ENCODE measurements at regions not wholly inside any gene's neighbourhood (a gene's known extent, or its start where the extent isn't known, plus 50 kb on each side); places are given as distances from the start of the nearest gene placed in this dataset.
"Not testable (repeated sequence)": the region's sequence is repeated elsewhere in the genome, so short reads cannot be mapped to it uniquely, and the experiment has no call there.

DNA sequence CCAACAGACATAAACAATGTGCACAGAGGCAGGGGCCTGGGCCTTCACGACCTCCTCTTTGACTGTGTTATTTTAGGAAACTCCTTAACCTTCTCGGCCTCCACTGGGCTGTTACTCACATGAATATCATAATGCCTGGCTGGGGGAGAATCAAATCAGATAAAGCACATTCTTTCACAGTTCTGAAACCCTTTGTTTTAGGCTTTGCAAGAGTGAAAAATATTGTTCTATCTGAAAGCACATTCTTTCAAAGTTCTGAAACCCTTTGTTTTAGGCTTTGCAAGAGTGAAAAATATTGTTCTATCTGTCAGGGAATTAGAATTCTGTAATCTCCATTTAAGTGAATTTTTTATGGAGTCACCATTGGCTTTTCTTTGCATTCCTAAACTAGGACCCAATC lies 50.7 kb upstream of the SYNDIG1 start:
- no peaks in the 10 kb centered on the region for H3K36me3 Mint-ChIP-seq (ENCODE audit: insufficient read depth)
- no peak overlapping the region for H3K27ac Mint-ChIP-seq (ENCODE audit: low read depth)
- H3K4me3 Mint-ChIP-seq: no peak overlapping the region
- ATAC-seq (replicated peaks; ENCODE audit: extremely low read depth, poor library complexity, severe bottlenecking) (no peak), DNase-seq (ENCODE audit: low spot score in 2 of 2) (no peak)
- H3K27me3 Mint-ChIP-seq: peaks cover 23% of the 10 kb centered on the region
- H3K9me3 Mint-ChIP-seq: peaks cover 7% of the 10 kb centered on the region
- no peaks in the 10 kb centered on the region for H3K4me1 Mint-ChIP-seq

DNA sequence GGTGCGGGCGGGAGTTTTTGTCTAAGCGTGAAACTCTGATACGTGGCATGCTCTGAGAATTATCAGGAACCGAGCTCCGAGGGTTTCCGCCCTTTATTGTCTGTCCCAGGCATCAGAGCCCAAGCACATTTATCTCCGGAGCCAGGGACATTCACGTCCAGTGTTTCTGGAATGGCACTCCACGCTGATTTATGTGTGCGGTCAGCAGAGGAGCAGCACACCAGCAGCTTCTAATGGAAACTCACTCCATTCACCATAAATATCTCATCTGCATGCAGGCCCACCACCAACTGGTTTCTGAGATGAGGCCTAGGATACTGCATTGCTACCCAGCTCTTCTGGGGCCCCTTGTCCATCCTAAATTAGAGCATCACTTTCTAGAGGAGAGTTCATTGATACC lies 51.9 kb upstream of the SYNDIG1 start:
- Mint-ChIP-seq H3K4me1 (no peaks in the 10 kb centered on the region), H3K36me3 (ENCODE audit: insufficient read depth) (no peaks in the 10 kb centered on the region), H3K4me3 (no peak overlapping the region), H3K27me3 (peaks cover 11% of the 10 kb centered on the region), H3K9me3 (peaks cover 7% of the 10 kb centered on the region), H3K27ac (ENCODE audit: low read depth) (no peak overlapping the region)
- DNase-seq (ENCODE audit: low spot score in 2 of 2) (no peak), ATAC-seq (replicated peaks; ENCODE audit: extremely low read depth, poor library complexity, severe bottlenecking) (no peak)

GRCh38 chr20:24415444-24415843 lies 54.0 kb upstream of the SYNDIG1 start:
- H3K36me3 Mint-ChIP-seq (ENCODE audit: insufficient read depth); H3K27ac Mint-ChIP-seq (ENCODE audit: low read depth); H3K4me3 Mint-ChIP-seq; ATAC-seq (replicated peaks; ENCODE audit: extremely low read depth, poor library complexity, severe bottlenecking); DNase-seq (ENCODE audit: low spot score in 2 of 2); H3K9me3 Mint-ChIP-seq; H3K4me1 Mint-ChIP-seq: not testable (repeated sequence)
- peaks cover 11% of the 10 kb centered on the region for H3K27me3 Mint-ChIP-seq

GRCh38 chr20:24411834-24412216 lies 57.6 kb upstream of the SYNDIG1 start:
- Mint-ChIP-seq H3K27me3 (peaks cover 36% of the 10 kb centered on the region), H3K36me3 (ENCODE audit: insufficient read depth) (no peaks in the 10 kb centered on the region), H3K9me3 (peaks cover 4% of the 10 kb centered on the region), H3K4me1 (no peaks in the 10 kb centered on the region), H3K27ac (ENCODE audit: low read depth) (no peak overlapping the region), H3K4me3 (no peak overlapping the region)
- ATAC-seq (replicated peaks; ENCODE audit: extremely low read depth, poor library complexity, severe bottlenecking) (no peak), DNase-seq (ENCODE audit: low spot score in 2 of 2) (no peak)

- Mint-ChIP-seq H3K4me1 (no peaks in the 10 kb centered on the region), H3K27me3 (peaks cover 42% of the 10 kb centered on the region), H3K27ac (ENCODE audit: low read depth) (no peak overlapping the region), H3K36me3 (ENCODE audit: insufficient read depth) (no peaks in the 10 kb centered on the region), H3K9me3 (no peaks in the 10 kb centered on the region), H3K4me3 (no peak overlapping the region)
- DNase-seq (ENCODE audit: low spot score in 2 of 2) (no peak), ATAC-seq (replicated peaks; ENCODE audit: extremely low read depth, poor library complexity, severe bottlenecking) (no peak)
Measured at GRCh38 chr20:24411003-24411833, 58.2 kb upstream of the SYNDIG1 start.

DNA sequence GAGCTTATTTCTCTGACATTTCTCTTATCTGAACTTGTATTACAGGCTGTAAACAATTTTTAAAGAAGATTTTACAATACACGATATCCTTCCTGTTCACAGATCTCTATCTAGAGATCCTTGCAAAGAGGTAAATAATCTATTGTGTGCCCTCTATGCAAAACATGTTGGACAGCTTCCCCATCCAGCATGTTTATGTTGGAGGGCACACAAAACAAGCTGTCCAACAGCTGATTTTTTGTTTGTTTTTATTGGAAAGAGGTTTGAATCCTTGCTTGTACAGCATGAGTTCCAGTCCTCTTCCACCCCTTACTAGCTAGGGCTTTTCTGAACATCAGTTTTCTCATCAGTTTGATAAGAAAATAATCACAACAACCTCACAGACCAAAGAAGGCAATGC lies 62.3 kb upstream of the SYNDIG1 start:
- no peak for ATAC-seq (replicated peaks; ENCODE audit: extremely low read depth, poor library complexity, severe bottlenecking)
- Mint-ChIP-seq H3K4me3 (no peak overlapping the region), H3K4me1 (no peaks in the 10 kb centered on the region), H3K36me3 (ENCODE audit: insufficient read depth) (no peaks in the 10 kb centered on the region), H3K27me3 (peaks cover 58% of the 10 kb centered on the region), H3K27ac (ENCODE audit: low read depth) (no peak overlapping the region), H3K9me3 (no peaks in the 10 kb centered on the region)
- no peak for DNase-seq (ENCODE audit: low spot score in 2 of 2)

DNA sequence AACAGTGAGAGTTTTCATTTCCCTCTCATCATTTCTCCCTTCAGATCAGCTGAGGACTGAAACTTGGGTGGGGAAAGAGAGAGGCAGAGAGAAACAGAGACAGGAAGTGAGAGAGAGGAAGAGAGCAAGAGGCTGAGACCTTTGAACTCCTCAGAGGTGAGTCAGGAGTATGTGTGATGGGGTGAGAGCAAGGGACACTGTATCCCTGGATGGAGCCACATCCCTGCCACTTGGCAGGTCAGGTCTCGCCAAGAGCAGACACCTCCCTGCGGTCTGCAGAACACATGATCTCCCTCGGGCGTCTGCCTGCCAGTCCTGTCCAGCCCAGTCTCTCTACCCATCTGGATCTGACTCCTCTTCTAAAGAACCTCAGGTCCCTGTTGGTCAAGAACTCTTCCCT lies 62.7 kb upstream of the SYNDIG1 start:
- Mint-ChIP-seq H3K4me1 (no peaks in the 10 kb centered on the region), H3K27ac (ENCODE audit: low read depth) (no peak overlapping the region), H3K9me3 (no peaks in the 10 kb centered on the region), H3K27me3 (peaks cover 58% of the 10 kb centered on the region), H3K4me3 (no peak overlapping the region), H3K36me3 (ENCODE audit: insufficient read depth) (no peaks in the 10 kb centered on the region)
- DNase-seq (ENCODE audit: low spot score in 2 of 2) (no peak), ATAC-seq (replicated peaks; ENCODE audit: extremely low read depth, poor library complexity, severe bottlenecking) (no peak)

GRCh38 chr20:24406251-24406650 lies 63.2 kb upstream of the SYNDIG1 start:
- H3K36me3 Mint-ChIP-seq (ENCODE audit: insufficient read depth): no peaks in the 10 kb centered on the region
- ATAC-seq (replicated peaks; ENCODE audit: extremely low read depth, poor library complexity, severe bottlenecking): no peak
- H3K4me1 Mint-ChIP-seq: no peaks in the 10 kb centered on the region
- no peak for DNase-seq (ENCODE audit: low spot score in 2 of 2)
- H3K9me3 Mint-ChIP-seq: no peaks in the 10 kb centered on the region
- H3K27ac Mint-ChIP-seq (ENCODE audit: low read depth): no peak overlapping the region
- no peak overlapping the region for H3K4me3 Mint-ChIP-seq
- peaks cover 55% of the 10 kb centered on the region for H3K27me3 Mint-ChIP-seq

DNA sequence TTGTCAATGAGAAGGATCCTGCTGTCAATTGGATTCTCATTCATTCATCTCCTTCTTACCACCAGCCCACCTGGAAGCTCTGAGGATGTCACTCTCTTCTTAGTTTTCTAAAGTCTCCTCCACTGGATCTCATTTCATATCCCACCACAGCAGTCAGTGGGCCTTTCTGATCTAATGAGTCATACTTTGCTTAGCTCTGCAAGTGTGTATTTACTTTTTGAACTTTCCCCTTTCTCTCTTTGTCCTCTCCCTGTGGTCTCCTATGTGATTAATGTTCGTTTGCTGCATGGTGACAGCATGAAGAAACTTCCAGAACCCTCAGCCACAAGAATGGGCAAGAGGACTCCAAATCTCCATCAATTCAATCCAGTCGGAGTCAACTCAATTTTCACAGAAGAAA lies 63.6 kb upstream of the SYNDIG1 start:
- H3K4me1 Mint-ChIP-seq: no peaks in the 10 kb centered on the region
- no peaks in the 10 kb centered on the region for H3K9me3 Mint-ChIP-seq
- H3K36me3 Mint-ChIP-seq (ENCODE audit: insufficient read depth): no peaks in the 10 kb centered on the region
- H3K27me3 Mint-ChIP-seq: peaks cover 54% of the 10 kb centered on the region
- no peak overlapping the region for H3K4me3 Mint-ChIP-seq
- ATAC-seq (replicated peaks; ENCODE audit: extremely low read depth, poor library complexity, severe bottlenecking) (no peak), DNase-seq (ENCODE audit: low spot score in 2 of 2) (no peak)
- no peak overlapping the region for H3K27ac Mint-ChIP-seq (ENCODE audit: low read depth)

DNA sequence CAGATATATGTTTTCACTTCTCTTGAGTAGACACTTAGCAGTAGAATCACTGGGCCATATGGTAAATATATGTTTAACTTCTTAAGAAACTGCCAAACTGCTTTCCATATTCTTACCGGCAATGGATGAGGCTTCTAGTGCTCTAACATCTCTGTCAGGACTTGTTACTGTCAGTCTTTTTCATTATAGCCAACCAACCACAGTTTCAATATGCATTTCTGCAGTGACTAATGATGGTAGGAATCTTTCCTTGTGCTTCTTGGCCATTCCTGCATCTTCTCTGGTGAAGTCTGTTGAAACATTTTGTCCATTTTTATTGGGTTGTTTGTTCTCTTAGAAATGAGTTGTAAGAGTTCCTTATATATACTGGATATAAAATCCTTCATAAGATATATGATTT lies 66.0 kb upstream of the SYNDIG1 start:
- no peaks in the 10 kb centered on the region for H3K9me3 Mint-ChIP-seq

GRCh38 chr20:24402188-24402587 lies 67.2 kb upstream of the SYNDIG1 start:
- Mint-ChIP-seq H3K4me3 (no peak overlapping the region), H3K36me3 (ENCODE audit: insufficient read depth) (no peaks in the 10 kb centered on the region), H3K4me1 (no peaks in the 10 kb centered on the region), H3K9me3 (no peaks in the 10 kb centered on the region), H3K27ac (ENCODE audit: low read depth) (no peak overlapping the region), H3K27me3 (peaks cover 56% of the 10 kb centered on the region)
- DNase-seq (ENCODE audit: low spot score in 2 of 2) (no peak), ATAC-seq (replicated peaks; ENCODE audit: extremely low read depth, poor library complexity, severe bottlenecking) (no peak)

More for the DNA sequence above, 66.0 kb upstream of the SYNDIG1 start:
- H3K4me3 Mint-ChIP-seq: no peak overlapping the region
- H3K4me1 Mint-ChIP-seq: no peaks in the 10 kb centered on the region
- peaks cover 57% of the 10 kb centered on the region for H3K27me3 Mint-ChIP-seq
- no peak for ATAC-seq (replicated peaks; ENCODE audit: extremely low read depth, poor library complexity, severe bottlenecking)
- H3K27ac Mint-ChIP-seq (ENCODE audit: low read depth): no peak overlapping the region
- no peak for DNase-seq (ENCODE audit: low spot score in 2 of 2)
- H3K36me3 Mint-ChIP-seq (ENCODE audit: insufficient read depth): no peaks in the 10 kb centered on the region

GRCh38 chr20:24395151-24395550 lies 74.3 kb upstream of the SYNDIG1 start:
- no peak for ATAC-seq (replicated peaks; ENCODE audit: extremely low read depth, poor library complexity, severe bottlenecking)

DNA sequence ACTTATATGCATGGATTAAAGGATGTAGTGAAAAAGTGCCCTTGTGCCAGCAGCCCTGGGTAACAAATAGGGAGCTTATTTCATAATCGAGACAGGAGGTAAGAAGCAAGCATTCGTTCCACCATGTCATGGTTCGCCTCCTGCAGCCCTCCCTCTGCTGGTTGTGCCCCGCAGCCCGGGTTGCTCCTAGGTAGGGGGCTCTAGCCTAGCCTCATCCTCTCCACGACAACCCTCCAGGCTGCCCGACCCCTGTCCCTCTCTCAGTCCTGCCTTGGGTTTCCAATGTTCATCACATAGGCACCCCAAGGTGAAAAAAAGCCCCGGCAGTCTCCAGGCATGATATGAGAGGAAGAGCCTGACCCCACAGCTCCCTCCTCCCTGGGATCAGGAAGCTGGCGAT lies 75.5 kb upstream of the SYNDIG1 start:
- ATAC-seq (replicated peaks; ENCODE audit: extremely low read depth, poor library complexity, severe bottlenecking) (no peak), DNase-seq (ENCODE audit: low spot score in 2 of 2) (no peak)
- Mint-ChIP-seq H3K36me3 (ENCODE audit: insufficient read depth) (no peaks in the 10 kb centered on the region), H3K27me3 (peaks cover 32% of the 10 kb centered on the region), H3K4me3 (no peak overlapping the region), H3K4me1 (peaks cover 6% of the 10 kb centered on the region), H3K27ac (ENCODE audit: low read depth) (no peak overlapping the region), H3K9me3 (no peaks in the 10 kb centered on the region)

More at GRCh38 chr20:24395151-24395550, 74.3 kb upstream of the SYNDIG1 start:
- Mint-ChIP-seq H3K4me3 (no peak overlapping the region), H3K36me3 (ENCODE audit: insufficient read depth) (no peaks in the 10 kb centered on the region), H3K27me3 (peaks cover 45% of the 10 kb centered on the region), H3K9me3 (no peaks in the 10 kb centered on the region), H3K4me1 (peaks cover 6% of the 10 kb centered on the region), H3K27ac (ENCODE audit: low read depth) (no peak overlapping the region)
- DNase-seq (ENCODE audit: low spot score in 2 of 2): no peak
